ENCODE measurements at regions not wholly inside any gene's neighbourhood (a gene's known extent, or its start where the extent isn't known, plus 50 kb on each side); places are given as distances from the start of the nearest gene placed in this dataset.

DNA sequence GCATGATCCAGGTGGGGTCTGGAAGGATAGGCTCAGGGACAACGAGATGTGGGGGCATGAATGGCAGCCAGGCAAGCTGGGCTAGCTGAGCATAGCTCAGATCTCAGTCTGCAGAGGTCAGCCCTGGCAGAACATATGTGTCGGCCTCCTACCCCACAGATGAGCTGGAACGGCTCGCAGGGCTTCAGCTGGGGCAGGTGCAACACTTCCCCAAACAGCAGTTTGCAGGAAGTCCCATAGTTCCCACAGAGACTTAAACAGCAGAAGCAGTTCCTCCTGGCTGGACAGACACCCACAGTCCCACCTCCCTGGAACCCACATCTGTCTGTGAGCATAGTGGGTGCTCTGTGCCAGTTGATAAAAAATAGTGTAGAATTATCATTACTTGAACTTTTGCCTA, 404.6 kb downstream of the GADD45G start:
- DNase-seq, result no peak

DNA sequence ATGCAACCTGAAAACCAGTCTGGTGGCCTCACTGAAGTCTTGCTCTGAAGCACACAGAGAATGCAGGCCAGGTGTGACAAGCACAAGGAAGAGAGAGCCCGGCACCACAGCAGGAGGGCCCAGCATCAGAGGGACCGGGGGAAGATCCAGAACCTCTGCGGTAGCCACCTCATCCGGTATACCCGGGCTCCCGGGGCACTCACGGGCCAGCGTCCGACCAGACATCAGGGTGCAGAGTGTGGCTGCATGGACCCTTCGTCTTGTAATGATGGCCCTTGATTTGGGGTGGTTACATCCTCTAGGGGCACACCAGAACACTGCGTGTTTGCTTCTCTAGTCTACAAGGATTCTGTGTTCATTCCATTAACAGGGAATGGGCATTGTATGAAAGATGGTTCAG, 406.0 kb downstream of the GADD45G start:
- DNase-seq, result no peak

DNA sequence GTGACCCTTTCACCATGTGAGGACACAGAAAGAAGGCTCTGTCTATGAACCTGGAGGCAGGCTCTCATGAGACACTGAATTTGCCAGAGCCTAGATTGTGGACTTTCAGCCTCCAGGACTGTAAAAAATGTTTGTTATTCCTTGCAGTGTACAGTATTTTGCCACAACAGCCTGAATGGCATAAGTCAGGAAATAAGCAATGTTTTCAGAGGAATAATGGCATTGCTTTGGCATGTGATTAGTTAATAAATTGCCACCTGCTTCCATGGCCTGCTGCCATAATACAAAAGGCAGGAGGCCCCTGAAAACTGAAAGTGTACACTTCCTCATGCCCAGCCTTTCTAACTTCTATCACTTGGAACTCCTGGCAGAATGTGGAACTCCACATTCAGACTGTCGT, 408.1 kb downstream of the GADD45G start:
- no peak for DNase-seq

DNA sequence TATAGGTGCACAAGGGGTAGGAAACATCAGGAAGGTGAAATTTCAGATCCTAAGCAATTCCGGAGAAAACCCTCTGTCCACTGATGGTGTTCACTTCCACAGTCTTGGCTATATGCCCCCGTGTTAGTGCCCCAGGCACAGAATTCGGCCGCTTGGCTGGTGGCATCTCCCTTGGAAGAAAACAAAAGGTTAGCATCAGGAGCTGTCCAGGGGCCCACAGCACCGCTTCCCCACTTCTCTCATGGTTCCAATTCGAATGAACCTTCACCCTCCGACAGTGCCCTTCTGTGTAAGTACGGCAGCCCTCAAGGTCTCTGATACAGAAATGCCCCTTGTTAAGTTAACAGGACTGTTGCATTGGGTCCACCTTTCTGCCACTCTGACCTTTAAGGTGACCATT, 409.0 kb downstream of the GADD45G start:
- no peak for DNase-seq

DNA sequence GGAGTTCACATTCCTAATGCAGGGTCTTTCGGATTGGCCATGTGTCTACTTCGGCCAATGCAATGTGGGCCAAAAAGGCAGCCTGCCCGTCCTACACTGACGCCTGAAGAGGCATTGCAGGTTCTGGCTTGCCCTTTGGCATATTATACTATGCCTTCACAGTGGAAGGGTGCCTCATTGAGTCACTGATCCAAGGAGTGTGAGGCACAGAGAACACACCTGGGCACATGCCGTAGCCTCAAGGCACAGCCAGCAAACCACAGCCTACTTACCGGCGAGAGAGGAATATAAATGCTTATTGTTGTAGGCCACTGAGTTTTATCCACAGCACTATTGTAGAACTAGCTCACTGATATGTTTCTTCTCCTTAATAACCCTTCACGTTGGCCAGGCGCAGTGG, 409.6 kb downstream of the GADD45G start:
- no peak for DNase-seq

DNA sequence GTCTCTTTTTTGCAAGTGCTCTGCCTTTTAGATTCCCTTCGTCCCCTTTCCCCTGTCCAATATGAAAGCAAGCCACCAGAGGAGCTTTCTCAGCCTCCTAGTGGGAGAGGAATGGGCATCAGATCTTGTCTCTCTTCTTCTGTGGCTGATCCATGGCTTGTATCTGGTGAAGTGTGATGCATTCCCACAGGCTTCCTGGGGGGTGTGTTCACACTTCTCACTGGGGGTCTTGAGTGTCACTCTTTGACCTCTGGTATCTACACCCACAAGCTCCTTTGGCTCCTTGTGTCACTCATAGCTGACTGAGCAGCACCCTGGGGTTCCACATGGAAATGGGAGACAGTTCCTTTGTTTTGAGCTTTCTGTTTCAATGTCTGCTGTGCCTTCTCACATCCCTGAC, 411.5 kb downstream of the GADD45G start:
- DNase-seq, result no peak

DNA sequence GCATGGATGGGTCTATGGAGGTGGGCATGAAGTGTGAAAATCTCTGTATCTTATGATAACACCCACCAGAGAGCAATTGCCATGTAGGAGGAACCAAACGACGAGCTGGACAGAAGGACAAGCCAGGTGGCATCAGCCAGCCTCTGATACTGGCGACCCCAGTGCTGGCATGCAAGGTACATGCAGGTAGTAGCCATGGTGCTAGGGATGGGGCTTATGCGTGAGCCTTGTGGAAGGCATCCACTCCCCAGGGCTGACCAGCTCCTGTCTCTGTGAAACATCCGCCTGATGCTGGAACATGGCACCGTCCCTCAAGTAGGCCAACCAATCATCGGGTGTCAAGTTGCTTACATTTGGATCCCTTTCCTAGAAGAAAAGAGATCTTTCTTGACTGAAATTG, 412.9 kb downstream of the GADD45G start:
- DNase-seq, result no peak

DNA sequence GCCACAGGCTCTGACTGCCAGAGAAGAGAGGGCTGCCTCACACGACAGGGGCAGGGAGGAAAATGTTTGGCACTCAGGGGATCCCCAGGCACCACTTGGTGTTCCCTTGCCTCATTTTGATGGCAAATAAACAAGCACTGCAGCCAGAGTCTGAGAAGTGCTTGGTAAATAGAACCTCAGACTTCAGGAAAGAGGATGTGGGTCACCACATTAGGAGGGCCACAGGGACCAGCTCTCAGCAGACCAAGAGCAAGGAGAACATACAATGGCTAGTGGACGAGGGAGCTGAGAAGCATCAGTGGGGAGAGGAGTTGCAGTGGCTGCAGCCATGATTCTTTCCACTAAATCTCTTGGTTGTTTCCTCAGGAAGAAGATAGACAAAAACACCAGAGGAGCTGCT, 413.9 kb downstream of the GADD45G start:
- no peak for DNase-seq

DNA sequence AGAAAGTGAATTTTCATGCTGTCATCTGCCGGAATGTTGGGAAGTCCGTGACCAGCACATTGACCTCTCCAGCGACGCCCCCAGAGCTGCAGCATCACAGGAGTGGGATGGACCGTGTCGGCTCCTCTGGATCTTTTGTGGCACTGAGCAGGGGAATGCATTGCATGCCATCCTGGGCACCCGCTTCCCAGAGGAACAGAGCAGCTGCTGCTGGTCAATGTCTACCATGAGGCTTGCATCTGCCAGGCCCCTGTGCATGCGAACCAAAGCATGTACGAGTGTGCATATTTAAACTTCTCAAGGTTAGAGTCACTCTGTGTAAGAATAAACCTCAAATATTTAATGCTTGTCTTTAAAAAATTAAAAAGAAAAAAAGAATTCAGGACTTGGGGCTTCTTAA, 414.8 kb downstream of the GADD45G start:
- DNase-seq, result no peak

DNA sequence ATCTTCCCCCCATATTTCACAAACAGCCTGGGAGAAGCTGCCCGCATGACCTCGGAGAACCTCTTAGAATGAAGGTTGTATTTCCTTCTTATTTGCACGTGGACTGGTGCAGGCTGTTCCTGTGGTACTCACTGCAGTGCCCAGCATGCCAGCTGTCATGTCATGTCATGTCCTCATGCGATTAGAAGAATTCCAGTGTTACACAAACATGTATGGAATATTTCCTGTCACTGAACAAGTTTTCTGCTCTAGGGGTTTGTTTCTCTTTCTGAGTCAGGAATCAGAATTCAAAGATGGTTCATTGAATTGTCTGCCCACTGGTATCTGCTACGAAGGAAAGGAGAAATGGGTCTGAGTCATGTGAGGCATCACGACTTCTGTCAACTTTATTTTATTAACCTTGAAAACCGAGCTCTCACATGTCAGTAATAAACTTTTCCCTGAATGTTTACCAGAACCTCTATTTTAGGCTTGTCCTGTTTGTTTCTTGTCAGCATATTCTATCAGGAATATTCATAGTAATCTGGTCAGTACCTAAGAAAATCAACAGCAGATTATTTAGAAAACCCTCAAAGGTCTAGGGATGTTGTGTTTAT, 415.6 kb downstream of the GADD45G start:
- no peak for DNase-seq

DNA sequence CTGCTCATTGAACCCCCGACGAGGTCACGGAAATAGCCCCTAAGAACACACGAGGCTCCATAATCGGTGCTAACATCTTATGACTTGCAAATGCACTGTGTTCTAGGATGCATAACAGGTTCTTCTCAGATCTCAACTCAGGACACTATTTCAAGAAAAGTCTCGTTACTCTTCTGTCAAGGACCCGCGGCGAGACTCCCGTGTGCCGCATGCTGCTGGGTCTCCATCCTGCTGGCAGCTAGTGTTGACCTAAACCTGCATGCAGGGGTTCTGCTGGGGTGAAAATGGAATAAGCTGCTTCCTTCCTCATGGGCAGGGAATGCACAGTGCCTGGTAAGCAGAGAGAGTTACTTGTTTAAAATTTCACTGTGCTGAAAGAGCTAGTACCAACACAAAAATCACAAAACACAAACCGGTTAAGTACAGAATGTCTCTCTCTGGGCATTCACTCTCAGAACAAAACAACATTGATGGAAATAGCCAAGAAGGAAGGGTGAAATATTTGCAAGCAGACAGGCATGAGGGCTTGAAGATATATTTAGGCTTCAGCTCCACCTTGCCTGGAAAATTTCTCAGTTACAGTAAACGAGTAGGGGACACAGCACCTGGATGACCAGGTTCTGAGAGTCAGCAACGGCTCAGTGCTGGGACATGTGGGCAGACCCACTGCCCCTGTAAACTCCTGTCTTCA, 416.5 kb downstream of the GADD45G start:
- no peak for DNase-seq

DNA sequence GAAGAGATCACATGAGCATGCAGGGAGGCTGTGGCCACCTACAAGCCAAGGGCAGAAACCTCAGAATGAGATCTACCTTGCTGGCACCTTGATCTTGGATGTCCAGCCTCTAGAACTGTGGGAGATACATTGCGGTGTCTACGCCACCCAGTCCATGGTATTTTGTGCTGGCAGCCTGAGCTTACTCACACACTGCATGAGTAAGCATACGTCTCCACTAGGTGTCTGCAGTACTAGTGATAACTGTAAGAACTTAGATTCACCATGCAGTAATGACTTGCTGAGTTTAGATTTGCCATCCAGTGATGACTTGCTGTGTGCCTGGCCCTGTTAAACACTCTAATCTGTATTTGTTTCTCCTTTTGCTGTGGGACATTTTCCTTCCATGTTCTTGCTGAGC, 417.7 kb downstream of the GADD45G start:
- no peak for DNase-seq

DNA sequence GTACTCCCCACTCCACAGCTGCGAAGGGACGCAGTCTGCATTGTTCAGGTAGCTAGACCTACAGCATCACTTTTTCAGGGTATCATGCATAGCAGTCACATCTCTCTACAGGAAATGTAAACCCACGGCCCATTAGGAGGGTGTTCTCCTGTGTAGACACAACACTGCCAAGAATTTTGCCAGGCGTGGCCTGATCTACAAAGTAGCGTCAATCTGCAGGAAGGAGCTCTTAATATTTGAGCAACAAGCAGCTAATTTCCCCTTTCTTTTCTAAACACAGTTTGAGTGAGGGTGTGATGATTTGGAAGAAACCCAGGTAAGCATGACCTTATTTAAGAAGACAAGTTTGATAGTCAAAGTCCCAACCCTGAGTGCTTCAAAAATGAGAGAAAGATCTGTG, 419.0 kb downstream of the GADD45G start:
- DNase-seq, result no peak

DNA sequence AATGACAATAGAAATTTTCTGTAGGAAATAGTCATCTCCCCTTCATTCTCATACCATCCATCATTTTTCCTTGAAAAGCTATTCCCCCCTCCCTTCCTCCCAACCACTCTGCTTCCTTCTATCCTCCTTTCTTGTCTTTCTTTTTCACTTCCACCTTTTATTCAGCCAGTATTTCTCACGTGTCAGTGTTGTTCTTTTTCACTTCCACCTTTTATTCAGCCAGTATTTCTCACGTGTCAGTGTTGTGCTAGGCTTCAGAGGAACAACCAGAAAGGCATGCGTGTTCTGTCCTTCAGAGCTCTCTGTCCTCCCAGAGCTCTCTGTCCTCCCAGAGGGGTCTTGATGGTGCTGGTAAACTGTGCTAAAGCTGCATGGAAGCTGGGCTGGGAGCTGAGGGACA, 419.6 kb downstream of the GADD45G start:
- DNase-seq, result no peak

DNA sequence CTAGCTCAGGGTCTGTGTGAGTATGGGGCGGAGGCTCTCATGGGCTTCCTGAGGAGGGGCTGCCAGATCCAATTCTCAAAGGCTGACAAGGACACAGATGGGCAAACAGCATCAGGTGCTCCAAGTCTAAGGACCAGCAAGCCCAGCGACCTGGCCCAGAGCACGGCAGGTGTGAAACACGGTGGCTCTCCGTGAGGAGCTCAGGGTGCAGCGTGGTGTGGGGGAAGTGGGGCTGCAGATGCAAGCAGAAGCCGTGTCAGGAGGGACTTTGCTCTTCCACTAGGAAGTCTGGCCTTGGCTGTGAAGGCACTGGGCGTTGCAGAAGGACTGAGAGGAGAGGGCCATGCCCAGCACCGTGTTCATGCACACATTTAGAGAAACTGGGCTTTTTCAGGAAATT, 420.0 kb downstream of the GADD45G start:
- DNase-seq, result no peak

DNA sequence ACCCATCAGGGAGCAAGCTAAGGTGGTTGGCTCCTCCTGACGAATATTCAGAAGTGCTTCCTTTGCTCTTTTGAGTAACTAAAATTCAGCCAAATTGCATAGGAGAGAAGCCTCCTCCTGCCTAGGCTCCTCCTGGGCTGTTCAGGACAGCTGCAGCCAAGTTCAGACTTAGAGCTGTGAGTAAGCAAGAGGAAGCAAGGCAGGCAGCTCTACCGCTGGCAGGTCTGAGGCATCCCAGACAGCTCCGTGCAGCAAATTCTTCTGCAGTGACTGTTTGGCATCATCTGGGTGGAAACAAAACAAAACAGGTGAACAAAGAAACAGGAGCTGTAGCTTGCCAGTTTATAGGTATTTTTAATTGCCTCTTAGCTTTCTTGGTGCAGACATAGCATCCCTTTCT, 421.0 kb downstream of the GADD45G start:
- no peak for DNase-seq

DNA sequence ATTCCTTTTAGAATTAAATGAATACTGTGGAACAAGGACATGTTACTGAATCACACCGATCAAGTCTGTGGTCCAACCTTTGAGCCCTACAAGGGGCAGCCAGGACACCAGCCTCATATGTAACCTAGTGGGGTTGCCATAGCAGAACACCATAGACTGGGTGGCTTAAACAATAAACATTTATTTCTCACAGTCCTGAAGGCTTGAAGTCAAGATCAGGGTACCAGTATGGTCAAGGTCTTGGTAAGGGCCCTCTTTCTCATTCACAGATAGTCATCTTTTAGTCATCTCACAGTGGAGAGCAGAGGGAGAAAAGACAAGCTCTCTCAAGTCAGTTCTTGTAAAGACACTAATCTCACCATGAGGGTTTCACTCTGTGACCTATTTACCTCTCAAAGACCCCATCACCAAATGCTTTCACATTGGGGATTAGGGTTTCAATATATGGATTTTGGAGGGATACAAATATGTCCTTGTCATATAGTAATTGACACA, 422.5 kb downstream of the GADD45G start:
- no peak for DNase-seq

DNA sequence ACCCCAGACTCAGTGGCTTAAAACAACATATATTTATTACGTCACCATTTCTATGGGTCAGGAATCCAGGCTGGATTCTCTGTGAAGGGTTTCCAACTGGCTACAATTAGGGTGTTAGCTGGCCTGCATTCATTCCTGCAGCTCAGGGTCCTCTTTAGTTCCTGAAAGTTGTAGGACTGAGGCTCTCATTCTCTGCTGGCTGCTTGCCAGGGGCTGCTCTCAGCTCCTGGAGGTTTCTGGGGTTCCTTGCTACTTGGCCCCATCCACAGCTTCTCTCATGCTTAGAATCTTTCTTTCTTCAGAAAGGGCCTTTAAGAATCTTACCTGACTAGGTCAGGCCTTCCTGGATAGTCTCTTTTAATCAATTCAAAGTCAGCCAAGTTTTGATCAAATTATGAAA, 424.6 kb downstream of the GADD45G start:
- DNase-seq, result no peak

DNA sequence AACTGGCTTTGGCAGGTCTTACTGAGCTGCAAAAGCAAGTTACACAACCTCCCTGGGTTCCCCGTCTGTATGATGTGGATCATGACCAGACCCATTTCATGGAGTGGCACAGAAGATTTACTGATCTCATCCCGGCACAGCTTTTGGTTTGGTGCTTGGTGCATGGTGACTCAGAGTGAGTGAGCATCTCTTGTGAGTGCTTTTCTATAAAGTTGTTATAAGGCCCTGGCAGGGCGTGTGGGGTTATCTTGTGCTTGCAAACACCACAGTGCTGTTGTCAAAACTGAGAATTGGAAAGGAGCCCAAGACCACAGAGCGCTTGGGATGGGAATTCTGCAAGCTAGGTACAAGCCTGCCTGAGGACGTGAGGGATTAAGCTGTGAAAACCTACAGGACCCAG, 425.2 kb downstream of the GADD45G start:
- no peak for DNase-seq

DNA sequence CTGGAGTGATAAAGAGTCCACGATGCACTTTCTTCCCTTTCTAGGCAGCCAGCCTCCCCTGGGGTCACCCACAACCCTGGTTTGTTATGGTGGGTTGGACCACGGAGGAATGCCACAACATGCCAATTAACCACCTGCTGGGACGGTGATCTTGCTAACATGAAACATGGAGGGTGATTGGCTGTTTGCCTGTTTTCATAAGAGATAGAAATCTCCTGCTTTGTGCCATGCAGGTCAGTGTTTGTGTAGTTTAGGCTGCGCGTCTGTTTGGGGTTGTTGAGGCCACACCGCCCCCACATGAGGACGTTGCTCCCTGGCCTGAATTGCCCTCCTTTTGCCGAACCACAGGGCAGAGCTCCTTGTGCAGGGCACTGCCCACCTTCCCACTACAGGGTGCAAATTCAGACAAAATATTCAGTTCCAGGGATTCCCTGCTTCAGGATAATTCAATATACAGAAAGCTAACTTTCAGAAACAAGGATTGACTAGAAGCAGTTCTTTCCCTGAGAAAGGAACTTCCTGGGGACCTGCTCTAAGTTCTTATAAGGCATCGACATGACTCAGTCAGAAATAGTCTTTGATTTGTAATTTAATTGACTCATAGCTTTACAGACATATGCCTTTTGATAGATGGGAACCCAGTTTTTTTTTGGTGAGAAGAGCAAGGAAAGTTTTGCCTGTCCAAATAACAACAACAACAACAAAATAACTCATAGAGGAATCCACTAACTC, 427.6 kb downstream of the GADD45G start:
- DNase-seq, result no peak

DNA sequence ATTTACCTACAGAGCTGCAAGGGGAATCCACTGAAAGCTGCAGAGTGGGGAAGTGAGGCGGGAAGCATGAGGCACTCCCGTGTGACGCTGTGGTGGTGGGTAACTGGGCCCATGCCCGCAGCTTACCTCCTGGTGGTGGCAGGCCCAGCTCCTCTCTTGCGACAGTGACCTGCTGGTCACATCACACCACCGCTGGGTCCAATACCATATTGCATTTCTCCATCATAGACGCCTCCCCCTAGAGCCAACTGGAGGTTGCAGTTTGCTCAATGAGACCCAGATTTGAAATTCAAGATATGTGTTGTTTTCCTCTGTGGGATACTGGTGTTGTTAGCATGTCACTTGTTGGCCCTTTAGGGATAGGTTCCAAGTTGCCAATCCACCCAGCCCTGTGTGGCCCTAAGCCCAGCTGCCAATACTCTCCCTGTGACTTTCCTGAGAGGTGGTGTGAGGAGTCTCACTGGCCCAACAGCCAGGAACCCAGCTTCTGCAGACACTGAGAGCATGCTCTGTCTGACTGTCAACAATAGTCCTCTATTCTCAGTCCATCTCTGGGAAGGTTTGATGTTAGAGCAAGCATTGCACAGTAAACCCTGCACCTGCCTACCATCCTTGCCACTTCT, 428.3 kb downstream of the GADD45G start:
- DNase-seq, result no peak

DNA sequence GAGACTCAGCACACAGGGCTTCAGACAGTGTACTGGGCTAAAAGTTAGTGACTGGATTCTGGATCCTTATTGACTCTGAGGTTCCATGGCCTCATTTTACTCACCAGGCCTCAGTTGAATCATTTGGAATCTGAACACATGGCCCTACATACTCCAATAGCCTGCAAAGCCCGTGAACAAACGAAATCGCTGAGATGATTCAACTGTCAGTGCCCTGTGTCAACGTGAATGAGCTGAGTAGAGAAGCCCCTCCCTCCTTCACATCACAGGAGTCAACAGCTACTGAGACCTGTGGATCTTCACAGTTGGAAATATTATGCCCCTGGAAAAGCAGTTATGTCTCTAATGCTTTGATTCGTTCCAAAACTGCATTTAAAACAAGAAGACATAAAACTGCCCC, 429.3 kb downstream of the GADD45G start:
- no peak for DNase-seq

DNA sequence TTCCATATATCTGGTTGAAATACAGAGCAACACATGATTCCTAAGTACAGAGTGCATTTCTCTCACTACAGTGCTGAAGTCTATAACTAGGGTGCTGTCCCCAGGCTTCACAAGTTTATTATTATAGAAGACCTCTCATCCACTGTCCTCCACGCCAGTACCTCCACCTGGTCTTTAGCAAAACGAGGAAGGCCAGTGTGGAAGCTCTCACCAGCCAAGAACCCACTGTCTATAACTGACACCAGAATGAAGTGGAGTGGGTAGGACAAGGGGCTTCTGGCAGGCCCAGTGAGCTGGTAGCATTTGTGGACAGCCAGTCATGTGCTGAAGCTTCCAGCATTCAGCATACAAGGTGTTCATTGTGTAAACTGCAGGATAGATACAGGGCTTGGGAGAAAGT, 430.7 kb downstream of the GADD45G start:
- DNase-seq, result no peak
